GM12878 (cell line): ENCODE measurements at regions not wholly inside any gene's neighbourhood (a gene's known extent, or its start where the extent isn't known, plus 50 kb on each side); places are given as distances from the start of the nearest gene placed in this dataset.

Experiments used
- ATAC-seq: fragments of 200-7000 bp; cut with Tn5 transposase; 3 replicates; pipeline ENCODE4 v1.9.1; 2020; ENCODE audit warnings: mild to moderate bottlenecking, moderate library complexity
- BruUV-seq: library from RNA; stranded (reverse); fragments of 400-500 nt; replicated peaks from 2 replicates; lab custom pipeline; 2021; lab: Mats Ljungman, UMichigan
- CTCF ChIA-PET: fragments of 300-600 bp; sonication (Branson Sonifier 250); formaldehyde crosslinking; extraction: SDS; loops from one replicate; lab custom pipeline; 2021; ENCODE audit warnings: inconsistent platforms; lab: Yijun Ruan, JAX
- POLR2A ChIA-PET: fragments of 350-600 bp; formaldehyde crosslinking; extraction: SDS; loops from one replicate; lab custom pipeline; 2021; ENCODE audit warnings: inconsistent platforms; lab: Charles Lee
- RAD21 ChIA-PET: fragments of 300-600 bp; sonication (Branson Sonifier 250); formaldehyde crosslinking; loops from one replicate; lab custom pipeline; 2023; ENCODE audit warnings: antibody characterized with exemption; ENCODE audit not compliant: unreplicated experiment; lab: Charles Lee
- SMC1A ChIA-PET: fragments of 300-600 bp; sonication (Branson Sonifier 250); formaldehyde crosslinking; loops from one replicate; lab custom pipeline; 2023; ENCODE audit not compliant: unreplicated experiment, uncharacterized antibody; lab: Charles Lee
- DNase-seq: peaks from one replicate; pipeline ENCODE4 v3.0.0-alpha.2; 2011; ENCODE audit warnings: low read depth, low spot score
- FAIRE-seq: peaks from 3 replicates; lab custom pipeline; 2011; peaks lifted over from hg19 to GRCh38; lab: Jason Lieb, UNC
- H2AFZ ChIP-seq: 2 replicates; pipeline ENCODE4 v1.6.0; 2011; ENCODE audit warnings: low read depth, low read length, control low read depth; ENCODE audit not compliant: control insufficient read depth
- H3K27ac ChIP-seq: 2 replicates; pipeline ENCODE4 v1.5.1; 2011; ENCODE audit warnings: control low read depth; ENCODE audit not compliant: control insufficient read depth, insufficient read depth
- H3K27me3 ChIP-seq, 2 experiments: replicated peaks in 1 of 2; 2 replicates each; pipeline versions ENCODE4 v1.6.0 to v1.6.1; 2011; ENCODE audit warnings: low read length in 1 of 2; ENCODE audit not compliant: control insufficient read depth in 2 of 2, insufficient read depth in 2 of 2
- H3K36me3 ChIP-seq, 2 experiments: 2 replicates each; pipeline ENCODE4 v1.5.1; 2011; ENCODE audit warnings: low read length in 1 of 2; ENCODE audit not compliant: control insufficient read depth in 2 of 2, insufficient read depth in 2 of 2
- H3K4me1 ChIP-seq: 2 replicates; pipeline ENCODE4 v1.6.1; 2011; ENCODE audit warnings: mild to moderate bottlenecking, low read length, moderate library complexity, mixed read lengths; ENCODE audit not compliant: control insufficient read depth, insufficient read depth
- H3K4me2 ChIP-seq: 2 replicates; pipeline ENCODE4 v1.6.0; 2011; ENCODE audit warnings: control low read depth; ENCODE audit not compliant: control insufficient read depth, insufficient read depth
- H3K4me3 ChIP-seq: fragments of 200-600 bp; sonication (generic); 2 replicates; pipeline ENCODE4 v1.5.1; 2016
- H3K79me2 ChIP-seq: 2 replicates; pipeline ENCODE4 v1.6.0; 2011; ENCODE audit warnings: low read length; ENCODE audit not compliant: control insufficient read depth, insufficient read depth
- H3K9ac ChIP-seq: 2 replicates; pipeline ENCODE4 v1.8.0; 2011; ENCODE audit warnings: low read length, control low read depth, mixed read lengths; ENCODE audit not compliant: control insufficient read depth, insufficient read depth
- H3K9me3 ChIP-seq: replicated peaks from 3 replicates; pipeline ENCODE4 v1.5.1; 2011; ENCODE audit warnings: mild to moderate bottlenecking, low read length; ENCODE audit not compliant: control insufficient read depth, insufficient read depth
- H4K20me1 ChIP-seq: 2 replicates; pipeline ENCODE4 v1.6.0; 2011; ENCODE audit not compliant: control insufficient read depth, insufficient read depth
- CBX3 ChIP-seq: fragments of 200-600 bp; sonication (generic); IDR thresholded peaks from 2 replicates; pipeline ENCODE4 v1.6.1; 2016; ENCODE audit warnings: low read depth, borderline replicate concordance
- CEBPB ChIP-seq, 2 experiments: fragments of 150-350 bp in 1 of 2; IDR thresholded peaks; 2 replicates each; pipeline ENCODE4 v1.6.1; 2012 to 2014; ENCODE audit warnings: low read depth in 2 of 2, low read length in 2 of 2, borderline replicate concordance in 1 of 2, inconsistent platforms in 1 of 2
- CHD1 ChIP-seq: IDR thresholded peaks from 2 replicates; pipeline ENCODE4 v1.6.1; 2012; ENCODE audit warnings: low read depth, low read length, improper control_type of control experiment
- FOXM1 ChIP-seq: IDR thresholded peaks from 2 replicates; pipeline ENCODE4 v1.6.1; 2012; ENCODE audit warnings: low read depth, mild to moderate bottlenecking, inconsistent platforms, low read length, moderate library complexity
- GABPA ChIP-seq: IDR thresholded peaks from 2 replicates; pipeline ENCODE4 v1.6.1; 2014; ENCODE audit warnings: antibody characterized with exemption, low read depth, mild to moderate bottlenecking, inconsistent platforms
- JUNB ChIP-seq: IDR thresholded peaks from 2 replicates; pipeline ENCODE4 v1.6.1; 2016; ENCODE audit warnings: antibody characterized with exemption, mild to moderate bottlenecking
- KAT2A ChIP-seq: conservative IDR thresholded peaks from 2 replicates; pipeline ENCODE4 v1.6.1; 2011; ENCODE audit warnings: low read depth, low read length; ENCODE audit not compliant: control insufficient read depth
- KDM1A ChIP-seq: fragments of 200-600 bp; sonication (generic); IDR thresholded peaks from 2 replicates; pipeline ENCODE4 v1.6.1; 2016; ENCODE audit warnings: borderline replicate concordance
- MTA3 ChIP-seq: IDR thresholded peaks from 2 replicates; pipeline ENCODE4 v1.6.1; 2012; ENCODE audit warnings: low read length, inconsistent platforms, borderline replicate concordance
- PAX8 ChIP-seq: fragments of 450-650 bp; IDR thresholded peaks from 2 replicates; pipeline ENCODE4 v1.6.1; 2017; ENCODE audit warnings: mild to moderate bottlenecking, moderate library complexity
- POLR2A ChIP-seq: IDR thresholded peaks from 2 replicates; pipeline ENCODE4 v1.6.1; 2011; ENCODE audit warnings: low read depth, mild to moderate bottlenecking, low read length
- POLR2AphosphoS2 ChIP-seq: IDR thresholded peaks from 2 replicates; pipeline ENCODE4 v1.6.1; 2011; ENCODE audit warnings: low read depth, mild to moderate bottlenecking, low read length, improper control_type of control experiment, moderate library complexity
- RAD21 ChIP-seq: IDR thresholded peaks from 2 replicates; pipeline ENCODE4 v1.6.1; 2011; ENCODE audit warnings: mild to moderate bottlenecking, low read depth, low read length, moderate library complexity; ENCODE audit not compliant: insufficient read depth
- RB1 ChIP-seq: fragments of 450-650 bp; formaldehyde crosslinking; IDR thresholded peaks from 2 replicates; pipeline ENCODE4 v1.6.1; 2017; ENCODE audit warnings: mild to moderate bottlenecking, borderline replicate concordance
- SMAD1 ChIP-seq: fragments of 450-650 bp; IDR thresholded peaks from 2 replicates; pipeline ENCODE4 v1.6.1; 2018; ENCODE audit warnings: mild to moderate bottlenecking, low read depth; ENCODE audit not compliant: partially characterized antibody
- SMAD5 ChIP-seq: IDR thresholded peaks from 2 replicates; pipeline ENCODE4 v1.6.1; 2016; ENCODE audit warnings: antibody characterized with exemption, low read depth
- SMC3 ChIP-seq: IDR thresholded peaks from 2 replicates; pipeline ENCODE4 v1.6.1; 2011; ENCODE audit warnings: low read length, improper control_type of control experiment, borderline replicate concordance
- SP1 ChIP-seq: IDR thresholded peaks from one replicate; pipeline ENCODE4 v1.6.1; 2011; ENCODE audit warnings: low read depth, low read length
- TBL1XR1 ChIP-seq: IDR thresholded peaks from 2 replicates; pipeline ENCODE4 v1.6.1; 2012; ENCODE audit warnings: low read depth, low read length, improper control_type of control experiment
- ZNF622 ChIP-seq: fragments of 450-650 bp; IDR thresholded peaks from 2 replicates; pipeline ENCODE4 v1.6.1; 2017; ENCODE audit warnings: mild to moderate bottlenecking, inconsistent platforms
- WGBS: methylation state at CpG from one replicate; pipeline ENCODE4 v1.1.6; 2016; ENCODE audit warnings: low lambda C conversion rate; ENCODE audit not compliant: insufficient replicate concordance, insufficient coverage; ENCODE audit errors: missing lambda C conversion rate; 5-methylcytosine and 5-hydroxymethylcytosine counted together
- in situ Hi-C: fragments of 300-500 bp; cut with MboI; formaldehyde crosslinking; loops from 9 replicates; pipeline ENCODE4 v1.14.3; 2018; ENCODE audit warnings: mixed read lengths
- intact Hi-C: fragments of 100-400 bp; cut with micrococcal nuclease; formaldehyde crosslinking; loops from one replicate; pipeline ENCODE4 v1.14.2; 2022; ENCODE audit not compliant: unreplicated experiment
- TF ChIP-seq, protein P1 (sequence below): IDR thresholded peaks from 2 replicates; pipeline ENCODE4 v1.6.1; 2011; ENCODE audit warnings: low read depth, mild to moderate bottlenecking, low read length, moderate library complexity, borderline replicate concordance; ENCODE audit errors: extremely low read depth

DNA sequence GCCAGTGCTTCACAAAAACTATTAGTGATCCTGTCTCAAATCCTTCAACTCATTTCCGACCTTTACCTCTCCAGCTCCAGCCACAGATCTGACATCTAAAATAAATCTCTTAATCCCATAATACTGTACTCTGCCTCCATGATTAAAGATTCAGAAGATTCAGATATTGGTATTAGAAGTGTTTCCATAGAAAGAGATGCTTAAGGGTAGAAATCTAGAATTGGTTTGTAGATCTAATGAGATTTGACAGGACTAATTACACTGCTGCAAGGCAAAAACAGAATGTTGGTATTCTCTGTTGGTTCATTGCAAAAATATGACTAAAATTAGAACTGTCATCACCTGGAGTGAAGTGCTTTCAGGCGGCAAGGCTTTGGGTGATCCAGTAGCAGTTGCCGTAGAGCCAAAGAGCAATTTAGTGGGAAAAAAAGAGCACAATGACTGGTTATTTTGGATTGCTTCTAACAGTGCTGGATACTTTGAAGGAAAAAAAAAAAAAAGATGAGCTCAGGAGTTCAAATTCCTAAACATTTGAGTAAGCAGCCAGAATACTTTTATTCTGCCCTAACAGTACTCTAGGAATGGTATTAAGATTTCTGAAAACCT, 940.1 kb upstream of the SORCS1 start:
- no TSS peak for BruUV-seq
- no peak for FAIRE-seq
- Histone ChIP-seq H3K4me2 (no peak overlapping the region), H3K79me2 (no peaks in the 10 kb centered on the region), H3K9me3 (no peaks in the 10 kb centered on the region), H3K36me3 (no peaks in the 10 kb centered on the region), H3K4me3 (no peak overlapping the region), H3K27me3 (no peaks in the 10 kb centered on the region), H2AFZ (no peak overlapping the region), H3K9ac (no peak overlapping the region), H3K27ac (no peak overlapping the region), H3K4me1 (no peaks in the 10 kb centered on the region), H4K20me1 (no peaks in the 10 kb centered on the region)
- intact Hi-C loops: no loop called here
- ChIA-PET RAD21 (interaction anchor here (1.2 kb wide), 1 partner anchor 99 kb away, joined by 3 read pairs; no protein-coding TSS in a partner anchor), POLR2A (interaction anchor here (1.1 kb wide), 1 partner anchor 9 kb away, joined by 3 read pairs; no protein-coding TSS in a partner anchor), SMC1A (interaction anchor here (0.7 to 1.6 kb wide), 7 partner anchors 12 to 564 kb away, joined by 3 to 6 read pairs (median 4); no protein-coding TSS in a partner anchor), CTCF (interaction anchor here (1.3 kb wide), 1 partner anchor 10 kb away, joined by 4 read pairs; no protein-coding TSS in a partner anchor)
- no peak for DNase-seq
- WGBS: 57% methylated on average over 3 of the region's 3 CpGs
- TF ChIP-seq SMAD1 (no peak), SMAD5 (no peak), MTA3 (no peak), PAX8 (no peak), TBL1XR1 (no peak), SMC3 (no peak), SP1 (no peak), CHD1 (no peak)
- ATAC-seq: no peak
- in situ Hi-C loops: no loop called here

DNA sequence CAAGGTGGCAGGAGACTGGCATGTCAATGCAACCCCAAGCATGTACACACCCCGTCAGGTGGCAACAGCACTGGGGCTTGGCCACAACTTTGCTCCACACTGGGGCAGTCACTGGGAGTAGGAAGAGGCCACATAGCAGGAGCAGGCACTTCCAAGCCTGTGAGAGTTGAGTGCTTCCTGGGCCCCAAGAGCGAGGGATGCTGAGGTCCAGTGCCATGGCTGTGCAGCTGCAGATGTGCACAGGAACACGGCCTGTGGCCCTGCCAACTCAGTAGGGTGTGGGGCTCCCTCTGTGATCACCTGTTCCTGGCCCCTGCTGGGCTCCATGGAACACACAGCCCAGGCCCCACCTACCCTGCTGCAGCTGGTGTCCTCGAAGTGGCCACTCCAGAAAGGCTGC, 932.8 kb upstream of the SORCS1 start:
- ChIA-PET CTCF (interaction anchor here (0.9 kb wide), 1 partner anchor 14 kb away, joined by 3 read pairs; no protein-coding TSS in a partner anchor), POLR2A (no interaction called here), RAD21 (no interaction called here), SMC1A (interaction anchor here (1.3 kb wide), 1 partner anchor 94 kb away, joined by 3 read pairs; no protein-coding TSS in a partner anchor)
- H2AFZ ChIP-seq: no peak overlapping the region
- H3K36me3 ChIP-seq: no peaks in the 10 kb centered on the region
- no peak overlapping the region for H3K4me3 ChIP-seq
- no peak overlapping the region for H3K4me2 ChIP-seq
- H3K27me3 ChIP-seq: no peaks in the 10 kb centered on the region
- FAIRE-seq (no peak), ATAC-seq (no peak), DNase-seq (no peak)
- no TSS peak for BruUV-seq
- H3K79me2 ChIP-seq: no peaks in the 10 kb centered on the region
- intact Hi-C loops (no loop called here), in situ Hi-C loops (no loop called here)
- WGBS: 0% methylated on average over 4 of the region's 4 CpGs
- no peak overlapping the region for H3K27ac ChIP-seq
- no peaks in the 10 kb centered on the region for H3K4me1 ChIP-seq
- no peaks in the 10 kb centered on the region; the same call in 2 of the 3 replicates for H3K9me3 ChIP-seq
- H3K9ac ChIP-seq: no peak overlapping the region
- no peaks in the 10 kb centered on the region for H4K20me1 ChIP-seq
- TF ChIP-seq POLR2AphosphoS2: no peak
- no peak for TF ChIP-seq RB1
- no peak for TF ChIP-seq RAD21
- TF ChIP-seq JUNB: no peak
- TF ChIP-seq, protein P1, sequence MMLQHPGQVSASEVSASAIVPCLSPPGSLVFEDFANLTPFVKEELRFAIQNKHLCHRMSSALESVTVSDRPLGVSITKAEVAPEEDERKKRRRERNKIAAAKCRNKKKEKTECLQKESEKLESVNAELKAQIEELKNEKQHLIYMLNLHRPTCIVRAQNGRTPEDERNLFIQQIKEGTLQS: no peak
- no peak for TF ChIP-seq GABPA
- TF ChIP-seq CBX3: no peak
- no peak for TF ChIP-seq CEBPB (IDR thresholded peaks at IDR 0.05; ENCODE audit: borderline replicate concordance in 1 of 2, low read depth in 2 of 2, low read length in 2 of 2)
- TF ChIP-seq POLR2A: no peak
- TF ChIP-seq ZNF622: no peak
- no peak for TF ChIP-seq KDM1A
- no peak for TF ChIP-seq FOXM1
- no peak for TF ChIP-seq KAT2A
